Esophagus muscularis mucosa (tissue), 4 donors: ENCODE measurements at regions not wholly inside any gene's neighbourhood (a gene's known extent, or its start where the extent isn't known, plus 50 kb on each side); places are given as distances from the start of the nearest gene placed in this dataset.
A peak's percentile ranks its signal among the peaks of the same experiment; 100 is the strongest.

ENCODE experiments used
- DNase-seq: peaks from one replicate; pipeline ENCODE4 v3.0.0-alpha.2; 2017; ENCODE audit errors: extremely low spot score
- H3K27ac ChIP-seq, 4 donors: fragments of 200-600 bp; sonication (generic); replicated peaks in 1 of 4; 1 replicate in 3 of 4; 2 replicates in 1 of 4; pipeline ENCODE4 v1.5.1; 2016 to 2019; ENCODE audit warnings: mild to moderate bottlenecking in 1 of 4
- H3K27me3 ChIP-seq, 4 donors: fragments of 200-600 bp; sonication (generic); one replicate each; pipeline versions ENCODE4 v1.5.1 to v1.6.0; 2016 to 2019
- H3K36me3 ChIP-seq, 4 donors: fragments of 200-600 bp; sonication (generic); one replicate each; pipeline ENCODE4 v1.5.1; 2016 to 2019
- H3K4me1 ChIP-seq, 4 donors: fragments of 200-600 bp; sonication (generic); one replicate each; pipeline ENCODE4 v1.5.1; 2016 to 2019
- H3K4me3 ChIP-seq, 4 donors: fragments of 200-600 bp; sonication (generic); 1 replicate in 2 of 4; 2 replicates in 2 of 4; pipeline ENCODE4 v1.5.1; 2016 to 2019; ENCODE audit warnings: mild to moderate bottlenecking in 4 of 4, moderate library complexity in 1 of 4
- H3K9me3 ChIP-seq, 4 donors: fragments of 200-600 bp; sonication (generic); 1 replicate in 3 of 4; 2 replicates in 1 of 4; pipeline ENCODE4 v1.5.1; 2016 to 2019
- EP300 ChIP-seq: sonication (generic); formaldehyde crosslinking; IDR thresholded peaks from one replicate; pipeline ENCODE4 v1.6.1; 2017; ENCODE audit warnings: antibody characterized with exemption
- POLR2A ChIP-seq: fragments of 450-650 bp; IDR thresholded peaks from one replicate; pipeline ENCODE4 v1.6.1; 2017; ENCODE audit warnings: antibody characterized with exemption, moderate library complexity, mild to moderate bottlenecking, low read depth
- POLR2AphosphoS5 ChIP-seq, 2 donors: sonication (generic); formaldehyde crosslinking; IDR thresholded peaks; one replicate each; pipeline ENCODE4 v1.6.1; 2017; ENCODE audit warnings: antibody characterized with exemption in 2 of 2
- WGBS: methylation state at CpG from one replicate; pipeline ENCODE4 v1.1.5; 2018; 5-methylcytosine and 5-hydroxymethylcytosine counted together
- intact Hi-C: fragments of 100-400 bp; cut with DNase I; formaldehyde crosslinking; loops from one replicate; pipeline ENCODE4 v1.15.1; 2023
- TF ChIP-seq, protein P1 (sequence below), 3 experiments: fragments of 200-600 bp in 2 of 3; fragments of 450-650 bp in 1 of 3; sonication (generic) in 2 of 3; IDR thresholded peaks; one replicate each; pipeline ENCODE4 v1.5.1; 2017 to 2019; ENCODE audit warnings: antibody characterized with exemption in 3 of 3, mild to moderate bottlenecking in 2 of 3, moderate library complexity in 1 of 3

- Histone ChIP-seq H3K9me3 (no peaks in the 10 kb centered on the region), H3K4me3 (no peak overlapping the region), H3K4me1 (no peaks in the 10 kb centered on the region), H3K27ac (no peak overlapping the region), H3K27me3 (no peaks in the 10 kb centered on the region), H3K36me3 (no peaks in the 10 kb centered on the region)
- TF ChIP-seq POLR2A (no peak), EP300 (no peak), POLR2AphosphoS5 (IDR thresholded peaks at IDR 0.05) (no peak)
- TF ChIP-seq, protein P1, sequence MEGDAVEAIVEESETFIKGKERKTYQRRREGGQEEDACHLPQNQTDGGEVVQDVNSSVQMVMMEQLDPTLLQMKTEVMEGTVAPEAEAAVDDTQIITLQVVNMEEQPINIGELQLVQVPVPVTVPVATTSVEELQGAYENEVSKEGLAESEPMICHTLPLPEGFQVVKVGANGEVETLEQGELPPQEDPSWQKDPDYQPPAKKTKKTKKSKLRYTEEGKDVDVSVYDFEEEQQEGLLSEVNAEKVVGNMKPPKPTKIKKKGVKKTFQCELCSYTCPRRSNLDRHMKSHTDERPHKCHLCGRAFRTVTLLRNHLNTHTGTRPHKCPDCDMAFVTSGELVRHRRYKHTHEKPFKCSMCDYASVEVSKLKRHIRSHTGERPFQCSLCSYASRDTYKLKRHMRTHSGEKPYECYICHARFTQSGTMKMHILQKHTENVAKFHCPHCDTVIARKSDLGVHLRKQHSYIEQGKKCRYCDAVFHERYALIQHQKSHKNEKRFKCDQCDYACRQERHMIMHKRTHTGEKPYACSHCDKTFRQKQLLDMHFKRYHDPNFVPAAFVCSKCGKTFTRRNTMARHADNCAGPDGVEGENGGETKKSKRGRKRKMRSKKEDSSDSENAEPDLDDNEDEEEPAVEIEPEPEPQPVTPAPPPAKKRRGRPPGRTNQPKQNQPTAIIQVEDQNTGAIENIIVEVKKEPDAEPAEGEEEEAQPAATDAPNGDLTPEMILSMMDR (IDR thresholded peaks at IDR 0.05), result no peak
- intact Hi-C loops, result no loop called here
- peak; percentile 47 for DNase-seq
- WGBS, result 88% methylated on average over 1 of the region's 1 CpG
Measured at GRCh38 chr15:93420050-93420452, 331.0 kb upstream of the RGMA start.

DNA sequence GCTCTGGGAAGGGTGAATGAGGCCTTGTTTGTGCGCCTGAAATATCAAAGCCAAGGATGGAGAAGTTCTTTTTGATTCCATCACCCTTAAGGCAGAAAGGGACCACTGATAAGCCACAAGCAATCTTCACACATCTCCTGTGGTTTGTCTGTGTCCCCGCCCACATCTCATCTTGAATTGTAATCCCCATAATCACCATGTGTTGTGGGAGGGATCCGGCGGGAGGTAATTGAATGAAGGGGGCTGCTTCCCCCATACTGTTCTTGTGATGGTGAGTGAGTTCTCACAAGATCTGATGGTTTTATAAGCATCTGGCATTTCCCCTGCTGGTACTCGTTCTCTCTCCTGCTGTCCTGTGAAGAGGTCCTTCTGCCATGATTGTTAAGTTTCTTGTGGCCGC is 329.6 kb upstream of the RGMA start:
- Histone ChIP-seq H3K27me3 (no peaks in the 10 kb centered on the region), H3K9me3 (no peaks in the 10 kb centered on the region), H3K4me1 (no peaks in the 10 kb centered on the region), H3K4me3 (no peak overlapping the region), H3K36me3 (no peaks in the 10 kb centered on the region), H3K27ac (no peak overlapping the region)
- TF ChIP-seq POLR2AphosphoS5 (IDR thresholded peaks at IDR 0.05) (no peak), EP300 (no peak), POLR2A (no peak)
- TF ChIP-seq, protein P1 (IDR thresholded peaks at IDR 0.05), result no peak
- WGBS, result 93% methylated on average over 6 of the region's 6 CpGs
- intact Hi-C loops, result no loop called here
- no peak for DNase-seq

- H3K27ac ChIP-seq, result no peak overlapping the region
- intact Hi-C loops, result no loop called here
Measured at GRCh38 chr15:93417631-93418030, 328.6 kb upstream of the RGMA start.

GRCh38 chr15:93417156-93417555 is 328.1 kb upstream of the RGMA start:
- WGBS, result 73% methylated on average over 6 of the region's 6 CpGs
- H3K27me3 ChIP-seq, result no peaks in the 10 kb centered on the region
- H3K4me1 ChIP-seq, result no peaks in the 10 kb centered on the region
- no peaks in the 10 kb centered on the region for H3K36me3 ChIP-seq
- no peak overlapping the region for H3K4me3 ChIP-seq
- intact Hi-C loops, result no loop called here
- DNase-seq, result no peak
- TF ChIP-seq POLR2A (no peak), POLR2AphosphoS5 (IDR thresholded peaks at IDR 0.05) (no peak), EP300 (no peak)
- TF ChIP-seq, protein P1 (IDR thresholded peaks at IDR 0.05), result no peak
- no peaks in the 10 kb centered on the region for H3K9me3 ChIP-seq
- no peak overlapping the region for H3K27ac ChIP-seq

More at GRCh38 chr15:93417631-93418030, 328.6 kb upstream of the RGMA start:
- WGBS, result 83% methylated on average over 6 of the region's 6 CpGs
- H3K36me3 ChIP-seq, result no peaks in the 10 kb centered on the region
- H3K4me1 ChIP-seq, result no peaks in the 10 kb centered on the region
- no peaks in the 10 kb centered on the region for H3K27me3 ChIP-seq
- no peak overlapping the region for H3K4me3 ChIP-seq
- TF ChIP-seq, protein P1 (IDR thresholded peaks at IDR 0.05), result no peak
- TF ChIP-seq POLR2A (no peak), EP300 (no peak), POLR2AphosphoS5 (IDR thresholded peaks at IDR 0.05) (no peak)
- H3K9me3 ChIP-seq, result no peaks in the 10 kb centered on the region
- DNase-seq, result no peak

DNA sequence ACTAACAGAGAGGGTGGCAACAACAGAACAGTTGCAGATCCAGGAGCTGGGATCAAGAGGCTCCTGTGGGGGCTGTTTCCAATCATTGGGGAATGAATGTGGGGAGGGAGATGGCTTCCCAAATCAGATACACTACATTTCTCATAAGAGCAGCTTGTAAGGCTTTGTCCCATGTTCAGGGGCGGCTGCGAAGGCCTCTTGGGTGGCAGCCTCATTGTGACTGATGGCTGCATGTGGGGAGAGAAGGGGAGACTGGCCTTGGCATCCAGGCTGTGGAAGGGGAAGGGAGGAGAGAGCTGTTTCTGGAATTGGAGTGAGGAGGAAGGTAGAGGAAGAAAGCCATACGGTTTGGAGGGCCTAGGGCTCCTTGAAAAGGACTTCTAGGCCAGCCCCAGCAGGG is 326.6 kb upstream of the RGMA start:
- 87% methylated on average over 3 of the region's 3 CpGs for WGBS
- Histone ChIP-seq H3K4me3 (no peak overlapping the region), H3K27me3 (no peaks in the 10 kb centered on the region), H3K9me3 (no peaks in the 10 kb centered on the region), H3K4me1 (no peaks in the 10 kb centered on the region), H3K36me3 (no peaks in the 10 kb centered on the region), H3K27ac (no peak overlapping the region)
- no peak for DNase-seq
- intact Hi-C loops, result no loop called here
- TF ChIP-seq EP300 (no peak), POLR2AphosphoS5 (IDR thresholded peaks at IDR 0.05) (no peak), POLR2A (no peak)
- TF ChIP-seq, protein P1 (IDR thresholded peaks at IDR 0.05), result no peak
